Lung (tissue), 11 donors: ENCODE measurements at regions not wholly inside any gene's neighbourhood (a gene's known extent, or its start where the extent isn't known, plus 50 kb on each side); places are given as distances from the start of the nearest gene placed in this dataset.
"Not testable (repeated sequence)": the region's sequence is repeated elsewhere in the genome, so short reads cannot be mapped to it uniquely, and the experiment has no call there.

Source experiments
- ATAC-seq: fragments of 200-7000 bp; cut with Tn5 transposase; one replicate; pipeline ENCODE4 v1.9.1; 2020; ENCODE audit warnings: moderate number of reproducible peaks; ENCODE audit not compliant: insufficient read depth, low FRiP score
- DNase-seq, 3 donors: peaks; one replicate each; pipeline ENCODE4 v3.0.0-alpha.2; 2013 to 2017
- H3K27ac ChIP-seq, 2 donors: one replicate each; pipeline ENCODE4 v1.5.1; 2013; ENCODE audit warnings: mild to moderate bottlenecking in 2 of 2, moderate library complexity in 2 of 2, control low read depth in 1 of 2, inconsistent platforms in 1 of 2, low read depth in 1 of 2, low read length in 1 of 2
- H3K27me3 ChIP-seq, 3 donors: one replicate each; pipeline ENCODE4 v1.5.1; 2013; ENCODE audit warnings: low read length in 2 of 3; ENCODE audit not compliant: control insufficient read depth in 3 of 3, insufficient read depth in 3 of 3
- H3K36me3 ChIP-seq, 4 donors: one replicate each; pipeline ENCODE4 v1.5.1; 2013; ENCODE audit warnings: low read length in 4 of 4, mild to moderate bottlenecking in 1 of 4, moderate library complexity in 1 of 4; ENCODE audit not compliant: control insufficient read depth in 4 of 4, insufficient read depth in 4 of 4
- H3K4me1 ChIP-seq, 5 donors: one replicate each; pipeline ENCODE4 v1.5.1; 2013; ENCODE audit warnings: low read length in 5 of 5, mild to moderate bottlenecking in 2 of 5, moderate library complexity in 1 of 5; ENCODE audit not compliant: control insufficient read depth in 5 of 5, insufficient read depth in 5 of 5
- H3K4me3 ChIP-seq: one replicate; pipeline ENCODE4 v1.5.1; 2013; ENCODE audit warnings: mild to moderate bottlenecking, control low read depth, moderate library complexity
- H3K9ac ChIP-seq, 2 donors: one replicate each; pipeline ENCODE4 v1.5.1; 2013; ENCODE audit warnings: low read length in 2 of 2, control low read depth in 1 of 2; ENCODE audit not compliant: insufficient read depth in 1 of 2
- H3K9me3 ChIP-seq, 4 donors: one replicate each; pipeline ENCODE4 v1.5.1; 2013; ENCODE audit warnings: low read length in 3 of 4, mild to moderate bottlenecking in 1 of 4, moderate library complexity in 1 of 4; ENCODE audit not compliant: control insufficient read depth in 4 of 4, insufficient read depth in 3 of 4
- CTCF ChIP-seq: IDR thresholded peaks from 2 replicates; pipeline ENCODE4 v1.5.1; 2012; ENCODE audit warnings: mild to moderate bottlenecking; ENCODE audit errors: control extremely low read depth, extremely low read depth
- WGBS, 2 donors: extraction: QIAGEN DNeasy Blood & Tissue Kit; methylation state at CpG; one replicate each; pipeline ENCODE4 v1.1.7; 2013; 5-methylcytosine and 5-hydroxymethylcytosine counted together
- donor health status: control.
- donor health status: control.
- donor health status: Bipolar disorder and iron deficiency.
- donor health status: healthy.
- donor health status: DM: yes; HTN: yes; CAD: no.

- H3K27ac ChIP-seq: no peak overlapping the region
- no peak overlapping the region for H3K4me3 ChIP-seq
- DNase-seq (no peak), ATAC-seq (no peak)
- no peaks in the 10 kb centered on the region for H3K27me3 ChIP-seq
- H3K9ac ChIP-seq: no peak overlapping the region
- no peaks in the 10 kb centered on the region for H3K36me3 ChIP-seq
- H3K4me1 ChIP-seq: peaks cover 0 to 4% (median 0%) of the 10 kb centered on the region in 5 donors
- no peak for TF ChIP-seq CTCF
- WGBS, 2 donors: 74 to 84% methylated on average over 12 of the region's 12 CpGs
- H3K9me3 ChIP-seq: peaks cover 0 to 3% (median 0%) of the 10 kb centered on the region in 4 donors
Observed at GRCh38 chr20:55094353-55094861, 619.0 kb downstream of the DOK5 start.

- ATAC-seq (no peak), DNase-seq (no peak)
- TF ChIP-seq CTCF: no peak
- peaks cover 0 to 3% (median 0%) of the 10 kb centered on the region in 4 donors for H3K9me3 ChIP-seq
- 50 to 54% methylated on average over 4 of the region's 4 CpGs for WGBS, 2 donors
- H3K9ac ChIP-seq: no peak overlapping the region
- no peak overlapping the region for H3K4me3 ChIP-seq
- H3K27me3 ChIP-seq: no peaks in the 10 kb centered on the region
- H3K27ac ChIP-seq: no peak overlapping the region
- no peaks in the 10 kb centered on the region for H3K36me3 ChIP-seq
- H3K4me1 ChIP-seq: no peaks in the 10 kb centered on the region
Observed at GRCh38 chr20:55090286-55090685, 614.9 kb downstream of the DOK5 start.

- Histone ChIP-seq H3K4me3 (no peak overlapping the region), H3K9me3 (no peaks in the 10 kb centered on the region), H3K9ac (no peak overlapping the region), H3K4me1 (no peaks in the 10 kb centered on the region), H3K27me3 (no peaks in the 10 kb centered on the region), H3K36me3 (no peaks in the 10 kb centered on the region), H3K27ac (no peak overlapping the region)
- WGBS, 2 donors: 78 to 88% methylated on average over 1 of the region's 1 CpG
- no peak for TF ChIP-seq CTCF
- no peak for DNase-seq
- no peak for ATAC-seq
Observed at GRCh38 chr20:55086421-55086820, 611.0 kb downstream of the DOK5 start.

- no peak overlapping the region for H3K4me3 ChIP-seq
- WGBS, 2 donors: 73% methylated on average over 4 of the region's 4 CpGs
- ATAC-seq (no peak), DNase-seq (no peak)
- no peaks in the 10 kb centered on the region for H3K36me3 ChIP-seq
- H3K9ac ChIP-seq: no peak overlapping the region
- no peaks in the 10 kb centered on the region for H3K27me3 ChIP-seq
- H3K27ac ChIP-seq: no peak overlapping the region
- peaks cover 0 to 3% (median 0%) of the 10 kb centered on the region in 4 donors for H3K9me3 ChIP-seq
- no peak for TF ChIP-seq CTCF
- no peaks in the 10 kb centered on the region for H3K4me1 ChIP-seq
Observed at GRCh38 chr20:55079917-55080316, 604.5 kb downstream of the DOK5 start.

GRCh38 chr20:55074266-55074840 is 599.0 kb downstream of the DOK5 start:
- not testable (repeated sequence) for H3K9me3 ChIP-seq, ATAC-seq, H3K4me1 ChIP-seq, H3K27me3 ChIP-seq, DNase-seq, H3K9ac ChIP-seq, H3K36me3 ChIP-seq, H3K4me3 ChIP-seq, H3K27ac ChIP-seq
- WGBS, 2 donors: 89 to 95% methylated on average over 17 to 19 of the region's 19 CpGs
